AG04449 (cell line): ENCODE measurements at regions not wholly inside any gene's neighbourhood (a gene's known extent, or its start where the extent isn't known, plus 50 kb on each side); places are given as distances from the start of the nearest gene placed in this dataset.
A peak's percentile ranks its signal among the peaks of the same experiment; 100 is the strongest.

ENCODE experiments used
- CTCF ChIA-PET: fragments of 350-600 bp; formaldehyde crosslinking; extraction: SDS; loops from one replicate; lab custom pipeline; 2021; ENCODE audit warnings: antibody characterized with exemption; lab: Yijun Ruan, JAX
- POLR2A ChIA-PET: fragments of 400-600, 350-600 bp; formaldehyde crosslinking; extraction: SDS; loops from one replicate; lab custom pipeline; 2020; ENCODE audit warnings: antibody characterized with exemption, inconsistent platforms; lab: Yijun Ruan, JAX
- DNase-seq: peaks from one replicate; pipeline ENCODE4 v3.0.0-alpha.2; 2010; ENCODE audit warnings: low read depth, low spot score
- H3K4me3 ChIP-seq: 2 replicates; pipeline ENCODE4 v1.5.1; 2011; ENCODE audit warnings: low read depth, mild to moderate bottlenecking, control low read depth, low read length
- TF ChIP-seq, protein P1 (sequence below): IDR thresholded peaks from one replicate; pipeline ENCODE4 v1.5.1; 2011; ENCODE audit warnings: mild to moderate bottlenecking, moderate library complexity, low read length, control low read depth, inconsistent platforms; ENCODE audit not compliant: insufficient read depth; ENCODE audit errors: missing control alignments

DNA sequence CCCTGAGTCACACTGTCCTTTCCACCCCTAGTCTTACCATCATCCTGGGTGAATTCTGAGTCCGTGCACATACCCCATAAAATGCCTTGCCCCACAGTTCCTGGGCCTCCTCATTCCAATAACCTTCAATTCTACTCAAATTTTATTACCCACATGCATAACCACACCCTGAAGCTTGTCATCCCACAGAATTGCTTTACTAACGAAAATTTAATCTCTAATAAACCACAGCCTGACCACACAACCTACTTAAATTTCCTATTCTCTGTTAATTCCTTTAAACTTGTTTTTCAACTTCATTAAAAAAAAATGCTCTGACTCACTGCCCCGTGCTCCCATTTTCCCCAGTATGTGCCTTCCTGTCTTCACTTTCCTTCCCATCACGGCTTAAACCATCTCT is 205.9 kb downstream of the PHLDA1 start:
- POLR2A ChIA-PET = interaction anchor here (0.7 kb wide), 1 partner anchor 199 kb away, joined by 4 read pairs; no protein-coding TSS in a partner anchor
- H3K4me3 ChIP-seq = no peak overlapping the region
- CTCF ChIA-PET = no interaction called here
- TF ChIP-seq, protein P1, sequence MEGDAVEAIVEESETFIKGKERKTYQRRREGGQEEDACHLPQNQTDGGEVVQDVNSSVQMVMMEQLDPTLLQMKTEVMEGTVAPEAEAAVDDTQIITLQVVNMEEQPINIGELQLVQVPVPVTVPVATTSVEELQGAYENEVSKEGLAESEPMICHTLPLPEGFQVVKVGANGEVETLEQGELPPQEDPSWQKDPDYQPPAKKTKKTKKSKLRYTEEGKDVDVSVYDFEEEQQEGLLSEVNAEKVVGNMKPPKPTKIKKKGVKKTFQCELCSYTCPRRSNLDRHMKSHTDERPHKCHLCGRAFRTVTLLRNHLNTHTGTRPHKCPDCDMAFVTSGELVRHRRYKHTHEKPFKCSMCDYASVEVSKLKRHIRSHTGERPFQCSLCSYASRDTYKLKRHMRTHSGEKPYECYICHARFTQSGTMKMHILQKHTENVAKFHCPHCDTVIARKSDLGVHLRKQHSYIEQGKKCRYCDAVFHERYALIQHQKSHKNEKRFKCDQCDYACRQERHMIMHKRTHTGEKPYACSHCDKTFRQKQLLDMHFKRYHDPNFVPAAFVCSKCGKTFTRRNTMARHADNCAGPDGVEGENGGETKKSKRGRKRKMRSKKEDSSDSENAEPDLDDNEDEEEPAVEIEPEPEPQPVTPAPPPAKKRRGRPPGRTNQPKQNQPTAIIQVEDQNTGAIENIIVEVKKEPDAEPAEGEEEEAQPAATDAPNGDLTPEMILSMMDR = no peak
- DNase-seq = peak; percentile 63

DNA sequence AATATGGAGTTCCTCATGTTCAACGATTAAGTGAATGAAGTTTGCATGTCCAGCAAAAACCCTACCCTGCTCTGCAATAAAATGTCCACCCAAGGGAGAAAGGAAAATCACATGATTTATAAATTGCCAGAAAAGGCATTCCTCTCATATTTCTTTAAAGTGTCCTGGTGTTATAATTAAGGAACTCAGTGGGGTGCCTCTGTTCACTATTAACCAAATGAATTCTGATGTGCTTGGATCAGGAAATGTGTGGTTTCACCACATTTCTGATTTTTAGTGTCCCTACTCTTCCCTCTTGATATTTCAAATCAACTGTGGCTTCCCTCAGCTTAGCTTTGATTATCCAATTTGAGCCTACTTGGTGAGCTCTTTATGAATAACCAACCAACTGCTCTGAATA is 208.1 kb downstream of the PHLDA1 start:
- no peak overlapping the region for H3K4me3 ChIP-seq
- CTCF ChIA-PET = no interaction called here
- DNase-seq = no peak
- POLR2A ChIA-PET = no interaction called here
- TF ChIP-seq, protein P1 = no peak

DNA sequence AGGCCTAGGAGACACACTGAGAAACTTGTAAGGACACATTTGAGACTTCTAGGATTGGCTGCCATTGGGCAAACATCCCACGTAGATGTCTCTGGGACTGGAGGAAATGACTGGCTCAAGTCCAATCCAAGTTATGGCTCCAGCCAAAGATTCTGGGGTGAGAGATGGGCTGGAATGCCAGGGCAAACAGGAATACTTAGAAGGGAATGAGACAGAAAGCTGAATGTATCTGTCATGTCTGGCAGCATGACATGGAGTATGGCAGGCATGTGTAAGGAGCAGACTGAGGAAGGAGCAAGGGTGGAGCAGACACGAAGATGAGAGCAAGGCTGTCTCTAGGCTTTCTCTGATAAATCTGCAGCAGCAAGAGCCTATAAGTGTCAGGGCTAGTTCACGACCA is 209.2 kb downstream of the PHLDA1 start:
- POLR2A ChIA-PET = no interaction called here
- no peak for DNase-seq
- CTCF ChIA-PET = no interaction called here

DNA sequence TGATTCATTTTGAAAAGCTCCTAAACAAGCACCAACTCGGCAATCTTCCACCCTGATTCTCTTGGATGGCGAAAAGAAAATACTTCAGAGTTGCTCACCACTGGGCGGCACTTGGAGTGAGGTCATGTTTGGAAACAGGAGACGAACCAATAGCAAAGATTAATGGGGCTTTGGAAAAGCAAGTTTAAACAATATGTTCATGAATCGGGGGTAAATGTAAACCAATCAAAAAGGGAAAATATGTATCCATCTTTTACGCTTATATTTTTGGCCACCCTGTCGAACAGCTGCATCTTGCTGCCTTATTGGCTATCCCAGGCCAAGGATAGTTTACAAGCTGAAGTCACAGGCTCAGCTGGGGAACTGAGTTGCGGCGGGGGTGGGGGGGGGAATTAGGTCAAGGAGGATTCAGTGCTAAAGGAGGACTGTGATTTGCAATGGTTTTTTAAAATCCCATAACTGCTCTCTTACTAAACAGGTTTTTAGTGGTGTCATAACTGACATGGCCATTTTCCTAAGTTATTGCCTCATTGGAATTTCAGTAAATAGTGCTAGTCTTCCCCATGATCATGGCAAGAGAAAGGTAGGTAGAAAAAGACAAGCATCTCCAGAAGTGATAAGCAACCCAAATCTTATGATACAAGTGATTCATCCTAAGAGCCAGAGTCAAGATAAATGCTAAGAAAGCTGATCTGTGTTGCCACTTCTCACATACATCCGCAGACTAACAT is 210.6 kb downstream of the PHLDA1 start:
- ChIA-PET CTCF (interaction anchor here (1.1 to 2.6 kb wide), 3 partner anchors 8 to 294 kb away, joined by 3 to 10 read pairs (median 3); no protein-coding TSS in a partner anchor), POLR2A (no interaction called here)
- no peak overlapping the region for H3K4me3 ChIP-seq
- DNase-seq = no peak
- TF ChIP-seq, protein P1 = no peak

More for the DNA sequence above, 209.2 kb downstream of the PHLDA1 start:
- TF ChIP-seq, protein P1 = no peak
- no peak overlapping the region for H3K4me3 ChIP-seq

DNA sequence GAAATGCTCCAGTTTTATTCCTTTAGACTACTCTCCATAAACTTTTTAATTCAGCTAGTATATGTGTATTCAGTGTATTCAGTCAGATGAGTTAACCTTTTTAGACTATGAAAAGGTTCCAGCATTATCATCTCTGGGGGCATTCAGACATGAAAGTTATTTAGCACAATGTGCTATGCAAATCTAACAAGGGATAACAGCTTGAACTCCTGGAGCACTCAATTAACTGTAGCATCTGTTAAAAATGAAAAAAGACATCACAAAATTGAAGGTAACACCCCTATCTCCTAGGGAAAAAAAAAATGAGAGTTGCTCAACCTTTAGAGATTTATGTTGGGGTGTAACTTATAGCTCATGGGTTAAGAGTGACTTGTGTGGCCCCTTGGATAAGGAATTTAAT is 211.5 kb downstream of the PHLDA1 start:
- TF ChIP-seq, protein P1 = no peak
- ChIA-PET CTCF (interaction anchor here (1.1 to 2.6 kb wide), 3 partner anchors 9 to 293 kb away, joined by 3 to 10 read pairs (median 3); no protein-coding TSS in a partner anchor), POLR2A (no interaction called here)
- DNase-seq = no peak
- no peak overlapping the region for H3K4me3 ChIP-seq

DNA sequence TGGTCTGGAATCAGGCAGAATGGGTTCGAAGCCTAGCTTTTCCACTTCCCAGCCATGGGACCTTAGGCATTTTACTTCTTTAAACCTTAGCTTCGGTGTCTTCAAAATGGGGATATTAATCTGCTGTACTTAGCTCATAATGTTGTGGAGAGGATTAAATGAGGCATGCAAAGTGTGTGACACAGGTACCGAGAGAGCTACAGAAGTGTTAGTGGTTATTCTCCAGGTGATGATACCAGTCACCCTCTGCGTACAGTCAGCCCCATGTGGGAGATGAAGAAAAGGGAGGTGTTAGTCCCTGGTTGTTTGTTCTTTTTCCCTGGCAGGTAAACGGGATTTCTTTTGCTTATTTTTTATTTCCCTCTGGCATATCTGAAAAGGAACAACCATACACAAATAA is 212.1 kb downstream of the PHLDA1 start:
- no peak overlapping the region for H3K4me3 ChIP-seq
- ChIA-PET CTCF (interaction anchor here (2.6 kb wide), 1 partner anchor 293 kb away, joined by 10 read pairs; no protein-coding TSS in a partner anchor), POLR2A (interaction anchor here (1.2 kb wide), 1 partner anchor 211 kb away, joined by 4 read pairs; the partner anchor contains the start of gene PHLDA1)
- DNase-seq = no peak
- TF ChIP-seq, protein P1 = no peak
